ENCODE measurements at regions not wholly inside any gene's neighbourhood (a gene's known extent, or its start where the extent isn't known, plus 50 kb on each side); places are given as distances from the start of the nearest gene placed in this dataset.

DNA sequence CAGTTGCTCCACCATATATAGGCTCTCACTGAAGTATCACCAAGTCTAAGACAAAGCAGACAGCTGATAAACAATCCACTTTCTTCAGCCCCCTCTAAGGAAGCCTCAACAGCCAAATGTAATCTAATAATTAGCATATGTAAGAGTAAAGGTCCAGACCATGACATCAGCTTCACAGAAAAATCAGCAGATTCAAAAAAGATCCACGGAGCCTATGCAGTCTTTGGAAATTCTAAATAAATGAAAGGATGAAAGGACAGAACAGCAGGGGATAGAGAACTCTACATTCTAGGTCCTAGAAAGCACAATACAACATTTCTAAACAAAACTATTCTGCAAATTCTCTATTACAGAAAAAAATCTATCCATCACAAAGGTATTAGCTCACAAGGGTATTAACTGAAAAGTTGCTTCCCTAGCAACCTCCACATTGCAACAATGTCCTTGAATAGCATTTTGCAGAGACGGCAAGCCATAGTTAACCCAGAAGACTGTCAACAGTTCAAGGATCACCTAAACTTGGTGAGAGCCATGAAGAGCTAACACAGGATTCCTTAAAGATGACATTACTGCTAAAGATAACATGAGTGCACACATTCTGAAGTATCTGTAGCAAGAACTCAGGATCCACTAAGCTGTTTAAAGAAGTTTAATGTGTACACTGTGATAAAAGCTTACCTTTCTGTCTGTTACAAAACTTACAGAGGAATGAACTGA, 74.3 kb downstream of the SIPA1L2 start:
- TF ChIP-seq GATA2 (IDR thresholded peaks at IDR 0.05; ENCODE audit: low read depth, low read length) = no peak
- no peak for TF ChIP-seq GATA3 (IDR thresholded peaks at IDR 0.05; ENCODE audit: low read depth, low read length)

All from SH-SY5Y (cell line).